HCT116 (cell line): ENCODE measurements at regions not wholly inside any gene's neighbourhood (a gene's known extent, or its start where the extent isn't known, plus 50 kb on each side); places are given as distances from the start of the nearest gene placed in this dataset.

ENCODE experiments used
- ATAC-seq: fragments of 200-7000 bp; cut with Tn5 transposase; 2 replicates; pipeline ENCODE4 v1.9.1; 2020; ENCODE audit warnings: mild to moderate bottlenecking, moderate library complexity
- BruUV-seq: library from RNA; stranded (reverse); fragments of 400-500 nt; replicated peaks from 2 replicates; lab custom pipeline; 2021; lab: Mats Ljungman, UMichigan
- CTCF ChIA-PET: fragments of 300-600 bp; sonication (Branson Sonifier 250); formaldehyde crosslinking; loops from one replicate; lab custom pipeline; 2021; ENCODE audit warnings: antibody characterized with exemption; lab: Charles Lee
- POLR2A ChIA-PET: fragments of 300-600, 350-600 bp; sonication (Branson Sonifier 250); formaldehyde crosslinking; loops from one replicate; lab custom pipeline; 2021; ENCODE audit warnings: antibody characterized with exemption; lab: Charles Lee
- RAD21 ChIA-PET, 2 experiments: fragments of 300-600 bp; sonication (Branson Sonifier 250); formaldehyde crosslinking; loops; one replicate each; lab custom pipeline; 2023; ENCODE audit warnings: low total read pairs in 2 of 2; ENCODE audit not compliant: uncharacterized antibody in 2 of 2, unreplicated experiment in 2 of 2, low non-redundant PET in 1 of 2; lab: Charles Lee
- DNase-seq: peaks from one replicate; pipeline ENCODE4 v3.0.0-alpha.2; 2010; ENCODE audit warnings: low read depth, low spot score
- H2AFZ ChIP-seq: fragments of 200-600 bp; shearing (Covaris generic), sonication (generic); 2 replicates; pipeline ENCODE4 v1.6.1; 2017; ENCODE audit warnings: low read depth, mixed run types, mixed read lengths, antibody characterized with exemption, low read length; ENCODE audit not compliant: poor library complexity, severe bottlenecking
- H3K27ac ChIP-seq: 2 replicates; pipeline ENCODE4 v1.5.1; 2012; ENCODE audit warnings: low read depth, low read length
- H3K27me3 ChIP-seq: fragments of 200-600 bp; sonication (generic); 2 replicates; pipeline ENCODE4 v1.6.1; 2016; ENCODE audit warnings: mixed run types, low read length, mixed read lengths; ENCODE audit not compliant: insufficient read depth
- H3K36me3 ChIP-seq, 2 experiments: fragments of 200-500 bp in 1 of 2; fragments of 200-600 bp in 1 of 2; sonication (Bioruptor generic) in 1 of 2; sonication (generic) in 1 of 2; 2 replicates each; pipeline versions ENCODE4 v1.5.1 to v1.6.1; 2014 to 2016; ENCODE audit warnings: low read length in 2 of 2, inconsistent platforms in 1 of 2, mixed read lengths in 1 of 2, mixed run types in 1 of 2; ENCODE audit not compliant: insufficient read depth in 2 of 2, control insufficient read depth in 1 of 2
- H3K4me1 ChIP-seq, 2 experiments: fragments of 200-600 bp in 1 of 2; sonication (generic) in 1 of 2; 2 replicates each; pipeline versions ENCODE4 v1.5.1 to v1.6.1; 2012 to 2017; ENCODE audit warnings: low read length in 2 of 2, inconsistent platforms in 1 of 2, mild to moderate bottlenecking in 1 of 2, mixed read lengths in 1 of 2, mixed run types in 1 of 2, moderate library complexity in 1 of 2; ENCODE audit not compliant: insufficient read depth in 2 of 2, control insufficient read depth in 1 of 2
- H3K4me2 ChIP-seq: fragments of 200-600 bp; sonication (generic); 2 replicates; pipeline ENCODE4 v1.6.1; 2017; ENCODE audit warnings: mixed run types, low read length, mixed read lengths
- H3K4me3 ChIP-seq, 2 experiments: fragments of 200-600 bp in 1 of 2; sonication (generic) in 1 of 2; replicated peaks in 1 of 2; 2 replicates each; pipeline ENCODE4 v1.5.1; 2011 to 2016; ENCODE audit warnings: low read length in 2 of 2, control low read depth in 1 of 2, low read depth in 1 of 2, mild to moderate bottlenecking in 1 of 2, mixed read lengths in 1 of 2, mixed run types in 1 of 2
- H3K79me2 ChIP-seq: fragments of 200-600 bp; sonication (generic); 2 replicates; pipeline ENCODE4 v1.6.1; 2017; ENCODE audit warnings: mild to moderate bottlenecking, mixed run types, low read length, moderate library complexity, mixed read lengths; ENCODE audit not compliant: insufficient read depth
- H3K9ac ChIP-seq: fragments of 200-600 bp; sonication (generic); 2 replicates; pipeline ENCODE4 v1.6.1; 2016; ENCODE audit warnings: low read length, mixed read lengths
- H3K9me2 ChIP-seq: fragments of 200-600 bp; sonication (generic), shearing (Covaris generic); 2 replicates; pipeline ENCODE4 v1.6.1; 2017; ENCODE audit warnings: mixed run types, mild to moderate bottlenecking, moderate library complexity; ENCODE audit not compliant: insufficient read depth
- H3K9me3 ChIP-seq, 2 experiments: fragments of 200-500 bp in 1 of 2; fragments of 200-600 bp in 1 of 2; sonication (Bioruptor generic) in 1 of 2; sonication (generic) in 1 of 2; 2 replicates each; pipeline ENCODE4 v1.6.1; 2014 to 2017; ENCODE audit warnings: low read length in 2 of 2, mixed read lengths in 2 of 2, inconsistent platforms in 1 of 2, low read depth in 1 of 2, mild to moderate bottlenecking in 1 of 2, mixed run types in 1 of 2, moderate library complexity in 1 of 2; ENCODE audit not compliant: control insufficient read depth in 1 of 2, insufficient read depth in 1 of 2
- H4K20me1 ChIP-seq: fragments of 200-600 bp; sonication (generic), shearing (Covaris generic); 2 replicates; pipeline ENCODE4 v1.6.1; 2017; ENCODE audit warnings: mixed run types, mild to moderate bottlenecking, moderate library complexity; ENCODE audit not compliant: insufficient read depth
- ATF3 ChIP-seq: IDR thresholded peaks from 2 replicates; pipeline ENCODE4 v1.6.1; 2012
- CBX3 ChIP-seq: IDR thresholded peaks from 2 replicates; pipeline ENCODE4 v1.6.1; 2012; ENCODE audit warnings: low read depth
- CEBPB ChIP-seq: IDR thresholded peaks from 2 replicates; pipeline ENCODE4 v1.6.1; 2012; ENCODE audit warnings: low read depth
- EZH2 ChIP-seq: fragments of 200-600 bp; sonication (generic); IDR thresholded peaks from 2 replicates; pipeline ENCODE4 v1.6.1; 2017; ENCODE audit warnings: antibody characterized with exemption, mixed run types
- EZH2phosphoT487 ChIP-seq: fragments of 200-600 bp; IDR thresholded peaks from 2 replicates; pipeline ENCODE4 v1.6.1; 2018; ENCODE audit warnings: antibody characterized with exemption, borderline replicate concordance
- FOSL1 ChIP-seq: IDR thresholded peaks from 2 replicates; pipeline ENCODE4 v1.6.1; 2012; ENCODE audit warnings: low read depth
- JUND ChIP-seq: IDR thresholded peaks from 2 replicates; pipeline ENCODE4 v1.6.1; 2012
- POLR2A ChIP-seq: IDR thresholded peaks from 2 replicates; pipeline ENCODE4 v1.7.0; 2011; ENCODE audit warnings: borderline replicate concordance; ENCODE audit not compliant: insufficient read depth, insufficient read length; ENCODE audit errors: extremely low read depth
- POLR2AphosphoS5 ChIP-seq: IDR thresholded peaks from 2 replicates; pipeline ENCODE4 v1.6.1; 2011; ENCODE audit warnings: mild to moderate bottlenecking, low read depth, low read length, moderate library complexity
- RAD21 ChIP-seq: IDR thresholded peaks from 2 replicates; pipeline ENCODE4 v1.6.1; 2012; ENCODE audit warnings: low read depth, mild to moderate bottlenecking
- REST ChIP-seq: IDR thresholded peaks from 2 replicates; pipeline ENCODE4 v1.6.1; 2012; ENCODE audit warnings: low read depth
- SP1 ChIP-seq: IDR thresholded peaks from 2 replicates; pipeline ENCODE4 v1.6.1; 2012; ENCODE audit warnings: low read depth
- TCF7L2 ChIP-seq: IDR thresholded peaks from 2 replicates; pipeline ENCODE4 v1.7.0; 2011; ENCODE audit warnings: borderline replicate concordance, inconsistent platforms; ENCODE audit not compliant: insufficient read depth, insufficient read length; ENCODE audit errors: extremely low read depth
- YY1 ChIP-seq: IDR thresholded peaks from 2 replicates; pipeline ENCODE4 v1.6.1; 2011; ENCODE audit warnings: low read length, low read depth, moderate library complexity, mild to moderate bottlenecking; ENCODE audit not compliant: insufficient replicate concordance; ENCODE audit errors: extremely low read depth
- ZFX ChIP-seq: fragments of 450-650 bp; IDR thresholded peaks from 2 replicates; pipeline ENCODE4 v1.6.1; 2017
- intact Hi-C: fragments of 100-400 bp; cut with micrococcal nuclease; formaldehyde crosslinking; loops from 2 replicates; pipeline ENCODE4 v1.10.0; 2022

GRCh38 chr3:82607391-82607790 lies 845.9 kb upstream of the GBE1 start:
- Histone ChIP-seq H3K4me2 (no peak overlapping the region), H3K4me3 (no peak overlapping the region), H3K27me3 (no peaks in the 10 kb centered on the region), H3K9me3 (no peaks in the 10 kb centered on the region), H4K20me1 (no peaks in the 10 kb centered on the region), H2AFZ (no peak overlapping the region), H3K27ac (no peak overlapping the region), H3K4me1 (no peaks in the 10 kb centered on the region), H3K36me3 (no peaks in the 10 kb centered on the region), H3K9me2 (no peaks in the 10 kb centered on the region), H3K9ac (no peak overlapping the region), H3K79me2 (no peaks in the 10 kb centered on the region)
- intact Hi-C loops: no loop called here
- no TSS peak for BruUV-seq
- no peak for TF ChIP-seq REST
- TF ChIP-seq SP1: no peak
- no peak for TF ChIP-seq POLR2AphosphoS5
- ChIA-PET POLR2A (no interaction called here), RAD21 (no interaction called here), CTCF (no interaction called here)
- no peak for ATAC-seq
- DNase-seq: no peak

- ATAC-seq (no peak), DNase-seq (no peak)
- ChIA-PET RAD21 (no interaction called here), CTCF (no interaction called here), POLR2A (no interaction called here)
- Histone ChIP-seq H2AFZ (no peak overlapping the region), H3K27ac (no peak overlapping the region), H3K9me2 (no peaks in the 10 kb centered on the region), H3K79me2 (no peaks in the 10 kb centered on the region), H3K27me3 (no peaks in the 10 kb centered on the region), H3K4me3 (no peak overlapping the region), H3K36me3 (no peaks in the 10 kb centered on the region), H3K4me1 (no peaks in the 10 kb centered on the region), H4K20me1 (no peaks in the 10 kb centered on the region), H3K9me3 (peaks cover 4% of the 10 kb centered on the region in 2 experiments; a peak in 2 of 4 replicates), H3K9ac (no peak overlapping the region), H3K4me2 (no peak overlapping the region)
- TF ChIP-seq TCF7L2: no peak
- no peak for TF ChIP-seq FOSL1
- no peak for TF ChIP-seq EZH2phosphoT487
- TF ChIP-seq RAD21: no peak
- no peak for TF ChIP-seq REST
- no peak for TF ChIP-seq EZH2
- TF ChIP-seq YY1: no peak
- no peak for TF ChIP-seq CBX3
- TF ChIP-seq POLR2A: no peak
- TF ChIP-seq CEBPB: no peak
- no peak for TF ChIP-seq ZFX
- no peak for TF ChIP-seq ATF3
- TF ChIP-seq JUND: no peak
- BruUV-seq: no TSS peak
- intact Hi-C loops: no loop called here
Observed at GRCh38 chr3:82596805-82597204, 835.4 kb upstream of the GBE1 start.
